ENCODE measurements at regions not wholly inside any gene's neighbourhood (a gene's known extent, or its start where the extent isn't known, plus 50 kb on each side); places are given as distances from the start of the nearest gene placed in this dataset.

- TF ChIP-seq GATA3 (IDR thresholded peaks at IDR 0.05; ENCODE audit: low read depth, low read length): no peak
- no peak for TF ChIP-seq GATA2 (IDR thresholded peaks at IDR 0.05; ENCODE audit: low read depth, low read length)
Observed at GRCh38 chr1:193660428-193660827, 474.0 kb upstream of the B3GALT2 start.
